Panc1 (cell line): ENCODE measurements at regions not wholly inside any gene's neighbourhood (a gene's known extent, or its start where the extent isn't known, plus 50 kb on each side); places are given as distances from the start of the nearest gene placed in this dataset.

ENCODE experiments used
- CTCF ChIP-seq: fragments of 450-650 bp; IDR thresholded peaks from 2 replicates; pipeline ENCODE4 v1.5.1; 2017; ENCODE audit warnings: mild to moderate bottlenecking
- POLR2AphosphoS5 ChIP-seq: IDR thresholded peaks from 2 replicates; pipeline ENCODE4 v1.6.1; 2012; ENCODE audit warnings: mild to moderate bottlenecking, low read depth, low read length, moderate library complexity
- REST ChIP-seq, 2 experiments: IDR thresholded peaks; 2 replicates each; pipeline ENCODE4 v1.6.1; 2011 to 2012; ENCODE audit warnings: low read depth in 2 of 2, control low read depth in 1 of 2, low read length in 1 of 2, mild to moderate bottlenecking in 1 of 2, moderate library complexity in 1 of 2; ENCODE audit not compliant: insufficient read depth in 1 of 2

DNA sequence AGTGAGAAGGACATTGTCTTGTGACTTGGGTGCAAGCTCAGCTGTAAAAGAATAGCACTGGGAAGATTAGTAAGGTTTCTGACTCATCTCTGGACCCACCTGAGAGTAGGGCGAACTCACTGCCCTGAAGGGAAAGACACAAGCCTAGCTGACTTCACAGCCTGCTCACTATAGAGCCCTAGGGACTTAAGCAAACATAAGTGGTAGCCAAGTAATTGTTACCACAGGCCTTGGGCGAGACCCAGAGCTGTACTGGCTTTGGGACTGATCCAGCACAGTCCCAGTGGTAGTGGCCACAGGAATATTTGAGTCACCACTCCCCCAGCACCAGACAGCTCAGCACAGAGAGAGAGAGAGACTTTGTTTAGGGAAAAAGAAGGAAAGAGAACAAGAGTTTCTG, 429.9 kb downstream of the TBL1XR1 start:
- TF ChIP-seq POLR2AphosphoS5, result no peak
- no peak for TF ChIP-seq CTCF
- no peak for TF ChIP-seq REST (IDR thresholded peaks at IDR 0.05; ENCODE audit: insufficient read depth in 1 of 2, low read depth in 2 of 2, low read length in 1 of 2)
